SKM-1 treated with dmso at 0.1 percent for 144 hours (cell line): ENCODE measurements at regions not wholly inside any gene's neighbourhood (a gene's known extent, or its start where the extent isn't known, plus 50 kb on each side); places are given as distances from the start of the nearest gene placed in this dataset.

Source experiments
- DNase-seq: peaks from one replicate; lab custom pipeline; 2025; ENCODE audit not compliant: unreplicated experiment; lab: John Stamatoyannopoulos, UW

GRCh38 chr6:156564807-156565149 lies 212.4 kb upstream of the ARID1B start:
- no peak for DNase-seq

DNA sequence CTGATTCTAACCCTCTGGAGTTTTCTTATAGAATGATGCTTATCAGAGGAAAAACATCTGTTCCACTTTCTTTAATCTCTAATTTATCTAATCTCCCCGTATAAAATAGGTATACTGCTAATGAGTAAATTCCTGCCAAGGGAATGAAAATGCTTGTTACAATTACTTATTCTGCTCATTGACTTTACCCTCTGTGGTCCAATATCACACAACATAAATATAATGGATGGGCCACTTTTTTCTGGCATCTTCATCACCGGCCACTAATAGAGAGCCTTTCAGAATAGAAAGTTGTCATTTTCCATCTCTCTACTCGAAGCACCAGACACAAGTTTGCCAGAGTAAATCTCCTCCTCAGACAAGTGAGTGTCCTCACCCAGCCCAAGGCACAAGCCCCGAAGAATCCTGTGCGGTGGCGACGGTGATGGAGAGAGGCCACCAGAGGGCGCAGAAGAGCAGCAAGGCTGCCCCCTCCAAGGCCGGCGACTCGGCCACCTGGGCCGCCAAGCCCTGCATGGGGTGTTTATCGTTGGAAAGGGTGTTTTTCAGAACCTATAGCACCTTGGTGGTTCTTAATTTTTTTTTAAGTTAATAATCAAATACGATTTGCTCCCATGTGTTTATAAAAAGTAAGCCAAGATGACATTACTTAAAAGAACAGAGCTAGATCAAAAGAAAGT lies 212.9 kb upstream of the ARID1B start:
- DNase-seq, result peak; percentile 8

GRCh38 chr6:156563714-156564113 lies 213.5 kb upstream of the ARID1B start:
- no peak for DNase-seq

GRCh38 chr6:156562636-156563035 lies 214.5 kb upstream of the ARID1B start:
- DNase-seq, result no peak

DNA sequence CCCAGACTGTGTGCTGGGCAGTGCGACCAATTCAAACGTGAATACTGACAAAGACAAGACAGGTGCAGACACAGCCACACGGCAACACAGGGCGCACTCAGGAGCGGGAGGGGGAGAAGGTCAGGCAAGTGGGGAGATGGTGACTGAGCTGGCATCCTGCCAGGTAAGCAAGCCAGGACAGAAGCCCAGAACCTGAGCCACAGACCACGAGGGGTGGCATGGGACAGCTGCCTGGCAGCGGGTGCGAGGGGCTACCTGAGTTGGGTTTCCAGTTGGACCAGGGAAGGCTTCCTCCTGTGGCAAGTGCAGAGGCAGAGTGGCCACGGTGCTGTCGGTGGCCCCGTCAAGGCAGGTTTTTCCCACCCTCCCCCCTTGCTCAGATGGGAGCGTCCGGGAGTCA lies 215.2 kb upstream of the ARID1B start:
- no peak for DNase-seq

DNA sequence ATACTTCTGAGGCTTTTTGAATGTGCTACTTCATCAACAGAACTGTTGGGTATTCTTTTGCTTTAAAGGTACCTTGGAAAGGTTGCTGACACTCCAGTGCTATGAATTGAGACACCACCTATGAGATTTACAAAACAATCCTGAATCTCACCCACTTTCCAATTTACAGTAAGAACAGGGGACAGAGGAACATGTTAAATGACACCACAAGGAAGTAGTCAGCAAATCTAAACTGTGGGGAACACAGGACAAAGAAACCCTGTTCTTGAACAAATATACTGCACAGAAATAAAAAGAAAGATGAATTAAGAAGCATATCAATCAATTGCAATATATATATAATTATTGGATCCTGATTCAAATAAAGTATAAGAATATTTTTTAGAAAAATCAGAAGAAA lies 216.7 kb upstream of the ARID1B start:
- no peak for DNase-seq

DNA sequence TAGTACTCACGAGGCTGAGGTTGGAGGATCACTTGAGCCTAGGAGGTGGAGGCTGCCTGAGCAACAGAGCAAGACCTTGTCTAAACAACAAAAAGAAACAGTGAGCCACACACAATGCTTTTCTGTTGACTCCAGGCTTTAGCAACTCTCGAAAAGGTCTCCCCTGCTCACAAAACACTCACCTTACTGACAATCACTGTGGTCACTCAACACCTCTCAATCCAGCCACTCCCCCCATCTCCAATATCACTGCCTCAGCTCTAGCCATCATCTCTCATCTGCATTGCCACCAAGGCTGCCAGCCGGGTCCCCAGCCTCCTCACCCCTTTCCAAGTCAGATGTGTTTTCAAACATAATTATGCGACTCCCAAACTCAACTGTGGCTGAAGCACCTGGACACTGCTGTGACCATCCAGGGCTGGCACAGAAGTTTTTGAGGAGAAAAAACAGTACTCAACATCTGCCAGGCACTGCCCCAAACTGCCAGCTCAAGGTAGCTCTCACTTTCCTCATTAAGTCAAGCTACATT lies 218.0 kb upstream of the ARID1B start:
- DNase-seq, result no peak

- DNase-seq, result no peak
These were observed 219.3 kb upstream of the ARID1B start for GRCh38 chr6:156557911-156558259.

DNA sequence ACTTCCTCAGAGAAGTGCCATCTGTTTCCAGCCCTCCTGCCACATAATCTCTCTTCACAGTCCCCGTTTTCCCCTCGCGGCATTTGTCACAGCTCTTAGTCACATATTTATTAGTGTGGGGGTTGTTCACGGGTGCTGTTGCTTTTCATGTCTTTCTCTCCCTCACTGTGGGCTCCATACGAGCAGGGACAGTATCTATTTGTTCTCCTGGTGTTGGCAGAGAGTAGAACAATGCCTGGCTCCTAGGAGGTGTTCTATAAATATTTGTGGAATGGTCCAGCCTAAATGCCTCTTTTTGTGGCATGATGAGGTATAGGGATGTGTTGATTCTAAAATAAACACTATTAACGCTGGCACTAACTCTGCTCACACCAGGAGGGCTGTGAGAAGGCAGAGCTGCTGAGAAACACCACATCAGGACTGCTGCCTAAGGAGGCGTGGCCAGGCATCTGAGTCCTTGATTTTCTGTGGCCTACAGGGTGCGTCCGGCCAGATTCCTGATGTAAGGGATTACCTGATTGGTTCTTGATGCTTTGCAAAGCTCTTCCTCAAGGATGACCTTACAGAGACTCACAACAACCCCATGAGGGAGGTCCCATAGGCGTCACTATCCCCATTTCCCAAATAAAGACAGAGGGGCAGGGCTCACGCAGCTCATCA lies 219.8 kb upstream of the ARID1B start:
- no peak for DNase-seq

DNA sequence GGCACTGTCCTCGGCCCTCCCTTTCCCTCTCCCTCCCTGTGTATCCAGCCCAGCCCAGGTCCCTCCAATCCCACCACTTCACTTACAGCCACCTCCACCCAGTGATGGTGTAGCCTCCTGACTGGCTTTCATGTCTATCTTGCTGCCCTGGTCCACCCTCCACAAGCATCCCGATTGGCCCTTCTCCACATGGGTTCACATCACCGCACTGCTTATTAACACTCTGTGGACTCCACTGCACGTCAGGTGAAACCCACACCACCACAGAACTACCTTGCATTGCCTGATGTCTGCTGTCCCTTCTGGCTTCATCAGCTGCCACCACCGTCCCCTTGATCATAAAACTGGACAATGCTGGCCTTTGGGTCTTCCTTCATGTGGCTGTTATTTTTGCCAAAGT lies 220.4 kb upstream of the ARID1B start:
- no peak for DNase-seq

- DNase-seq, result no peak
These were observed 222.1 kb upstream of the ARID1B start for GRCh38 chr6:156555116-156555515.

DNA sequence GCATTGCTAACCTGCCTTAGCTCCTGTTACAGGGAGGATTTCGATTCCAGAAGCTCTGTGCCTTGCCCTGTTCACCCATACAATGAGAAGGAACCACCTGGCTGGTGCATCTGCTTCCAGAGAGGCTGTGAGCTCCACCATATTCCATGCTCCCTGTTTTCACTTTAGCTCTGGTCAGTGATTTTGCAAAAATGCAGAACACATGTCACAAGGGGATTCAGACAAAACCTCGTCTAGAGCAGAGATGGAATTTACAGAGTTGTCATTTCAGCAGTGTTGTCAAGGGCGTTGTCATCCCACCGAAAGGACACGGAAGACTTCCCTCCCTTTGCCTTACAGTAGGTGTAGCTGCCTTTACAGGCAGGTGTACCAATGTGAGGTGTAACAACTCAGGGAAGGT lies 223.0 kb upstream of the ARID1B start:
- DNase-seq, result no peak

DNA sequence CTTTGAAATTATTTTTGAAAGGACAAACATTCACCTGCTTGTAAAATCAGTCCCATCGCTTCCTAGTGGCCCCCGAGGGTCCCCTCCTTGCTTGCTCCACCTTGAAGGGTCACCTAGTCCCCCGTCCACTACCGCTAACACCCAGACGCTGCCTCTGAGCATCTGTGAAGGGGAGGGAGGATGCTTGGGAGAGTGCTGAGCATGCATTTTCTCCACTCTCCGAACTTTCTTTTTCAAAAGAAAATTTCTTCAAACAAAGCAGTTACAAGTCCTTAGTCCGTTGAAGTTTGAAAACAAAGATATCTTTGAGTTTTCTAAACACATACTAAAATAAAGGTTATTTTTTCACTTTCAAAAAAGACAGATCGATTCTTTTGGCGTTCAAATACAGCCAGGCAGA lies 224.3 kb upstream of the ARID1B start:
- DNase-seq, result no peak

DNA sequence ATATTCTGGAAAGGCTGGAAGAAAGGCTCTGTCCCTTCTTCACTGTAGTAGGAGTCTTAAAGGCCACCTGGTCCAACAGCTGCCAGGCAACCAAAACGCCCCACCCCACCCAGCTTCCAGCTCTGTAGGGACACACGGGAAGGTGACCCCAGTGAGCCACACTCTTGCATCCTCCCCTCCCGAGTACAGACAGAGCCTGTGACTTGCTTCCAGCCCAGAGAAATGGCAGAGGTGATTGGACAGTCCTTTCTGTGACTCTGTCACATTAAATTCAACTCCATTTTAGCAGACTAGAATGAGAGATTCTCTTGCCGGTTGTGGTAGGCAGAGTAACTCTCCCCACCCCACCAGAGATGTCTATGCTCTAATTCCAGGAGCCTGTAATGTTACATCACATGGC lies 226.2 kb upstream of the ARID1B start:
- DNase-seq, result no peak

DNA sequence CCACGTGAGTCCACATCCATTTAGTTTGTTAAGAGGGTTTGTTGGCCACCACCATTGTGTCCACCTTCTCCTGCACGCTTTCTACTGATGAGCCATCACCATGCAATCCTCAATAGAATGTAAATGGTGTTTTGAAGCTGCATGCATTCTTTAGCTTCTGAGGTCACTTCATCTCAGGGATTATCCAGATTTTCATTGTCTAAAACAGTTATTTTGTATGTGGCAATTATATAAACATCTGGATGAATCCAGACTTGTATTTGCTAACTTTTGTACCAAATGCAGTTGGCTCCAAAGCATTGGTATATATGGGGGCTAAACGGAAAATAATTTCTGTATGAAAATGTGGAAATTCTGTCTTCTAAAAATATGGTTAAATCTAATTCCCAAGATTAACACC lies 231.2 kb upstream of the ARID1B start:
- DNase-seq, result no peak

GRCh38 chr6:156545021-156545420 lies 232.2 kb upstream of the ARID1B start:
- DNase-seq, result no peak

GRCh38 chr6:156544046-156544445 lies 233.1 kb upstream of the ARID1B start:
- no peak for DNase-seq

DNA sequence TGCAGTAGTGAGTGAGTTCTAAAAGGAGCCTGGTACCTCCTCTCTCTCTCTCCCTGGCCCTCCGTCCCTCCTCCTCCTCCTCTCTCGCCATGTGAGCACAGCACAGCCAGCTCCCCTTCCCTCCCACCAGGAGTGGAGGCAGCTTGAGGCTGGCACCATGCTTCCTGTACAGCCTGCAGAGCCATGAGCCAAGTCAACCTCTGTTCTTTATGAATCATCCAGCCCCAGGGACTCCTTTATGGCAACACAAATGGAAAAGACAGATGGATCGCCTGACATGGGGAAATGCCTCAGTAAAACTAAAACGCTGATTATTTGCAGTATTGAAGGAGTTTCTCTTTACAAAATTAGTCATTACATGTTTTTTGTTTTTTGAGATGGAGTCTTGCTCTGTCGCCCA lies 233.7 kb upstream of the ARID1B start:
- no peak for DNase-seq

GRCh38 chr6:156538875-156539660 lies 238.1 kb upstream of the ARID1B start:
- DNase-seq, result no peak

DNA sequence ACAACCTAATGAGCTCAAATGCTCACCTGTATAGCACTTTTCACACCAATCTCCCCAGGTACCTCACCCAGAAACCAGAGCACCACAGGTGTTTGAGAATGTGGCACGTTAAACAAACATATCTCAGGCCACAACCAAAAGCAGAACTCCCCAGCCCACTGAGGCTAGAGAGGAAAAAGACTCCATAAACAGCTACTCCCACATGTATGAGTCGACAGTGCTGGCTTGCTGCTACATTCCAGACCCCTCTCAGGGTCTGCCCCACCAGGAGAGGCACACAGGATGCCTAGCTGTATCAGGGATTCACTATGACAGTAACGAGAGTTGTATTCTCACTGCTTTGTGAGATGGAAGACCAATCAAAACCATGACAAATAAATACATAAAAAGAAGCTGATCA lies 242.6 kb upstream of the ARID1B start:
- DNase-seq, result no peak

DNA sequence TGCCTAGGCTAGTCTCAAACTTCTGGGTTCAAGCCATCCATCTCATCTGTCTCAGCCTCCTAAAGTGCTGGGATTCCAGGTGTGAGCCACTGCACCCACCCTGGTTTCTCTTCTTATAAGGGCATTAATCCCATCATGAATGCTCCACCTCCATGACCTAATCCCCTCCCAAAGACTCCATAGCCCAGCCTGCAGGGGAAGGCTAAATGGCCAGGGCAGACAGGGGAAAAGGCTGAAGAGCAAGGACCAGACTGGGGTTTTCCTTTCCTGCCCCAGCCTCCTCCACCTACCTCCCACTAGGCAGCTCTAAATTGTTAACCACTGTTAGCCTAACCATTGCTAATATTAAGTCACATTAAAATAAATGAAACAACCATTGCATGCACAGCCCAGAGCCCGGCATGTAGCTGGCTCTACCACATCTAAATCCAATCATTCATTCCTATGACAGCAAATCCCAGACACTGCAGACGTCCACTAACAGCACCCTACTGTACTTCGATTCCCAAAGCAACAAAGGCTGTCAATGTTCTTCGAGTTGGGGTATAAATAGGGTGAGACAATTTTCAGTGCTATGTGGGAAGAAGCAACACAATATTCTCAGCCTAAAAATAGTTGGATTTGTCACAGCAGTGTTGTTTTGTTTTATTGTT lies 243.2 kb upstream of the ARID1B start:
- no peak for DNase-seq

DNA sequence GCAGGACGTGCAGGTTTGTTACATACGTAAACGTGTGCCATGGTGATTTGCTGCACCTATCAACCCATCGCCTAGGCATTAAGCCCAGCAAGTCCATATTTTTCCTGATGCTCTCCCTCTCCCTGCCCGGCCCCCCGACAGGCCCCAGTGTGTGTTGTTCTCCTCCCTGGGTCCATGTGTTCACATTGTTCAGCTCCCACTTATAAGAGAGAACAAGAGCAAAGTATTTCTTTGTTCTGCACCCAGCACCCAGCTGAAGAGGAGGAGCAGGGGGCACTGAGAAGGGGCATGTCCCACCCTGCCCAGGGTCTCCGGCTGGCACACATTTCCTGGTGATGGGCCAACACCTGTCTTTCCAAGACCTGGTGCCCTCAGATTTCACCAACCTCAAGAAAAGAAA lies 251.1 kb upstream of the ARID1B start:
- DNase-seq, result no peak
